A172 (cell line): ENCODE measurements at regions not wholly inside any gene's neighbourhood (a gene's known extent, or its start where the extent isn't known, plus 50 kb on each side); places are given as distances from the start of the nearest gene placed in this dataset.
"Not testable (repeated sequence)": the region's sequence is repeated elsewhere in the genome, so short reads cannot be mapped to it uniquely, and the experiment has no call there.

Experiments used
- DNase-seq: peaks from one replicate; pipeline ENCODE4 v3.0.0-alpha.2; 2015; ENCODE audit warnings: low spot score

DNA sequence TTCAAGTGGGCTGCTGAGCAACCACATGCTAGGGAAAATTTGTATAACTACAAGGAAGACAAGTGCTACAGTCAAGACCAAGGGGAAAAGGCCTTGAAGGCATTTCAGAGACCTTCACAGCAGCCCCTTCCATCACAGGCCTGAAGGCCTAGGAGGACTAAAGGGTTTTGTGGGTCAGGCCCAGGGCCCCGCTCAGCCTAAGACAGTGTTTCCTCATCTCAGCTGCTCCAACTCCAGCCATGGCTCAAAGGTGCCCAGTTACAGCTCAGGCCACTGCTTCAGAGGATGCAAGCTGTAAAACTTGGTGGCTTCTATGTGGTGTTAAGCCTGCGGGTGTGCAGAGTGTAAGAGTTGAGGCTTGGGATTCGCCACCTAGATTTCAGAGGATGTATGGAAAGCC is 260.5 kb downstream of the NXPE2 start:
- no peak for DNase-seq

DNA sequence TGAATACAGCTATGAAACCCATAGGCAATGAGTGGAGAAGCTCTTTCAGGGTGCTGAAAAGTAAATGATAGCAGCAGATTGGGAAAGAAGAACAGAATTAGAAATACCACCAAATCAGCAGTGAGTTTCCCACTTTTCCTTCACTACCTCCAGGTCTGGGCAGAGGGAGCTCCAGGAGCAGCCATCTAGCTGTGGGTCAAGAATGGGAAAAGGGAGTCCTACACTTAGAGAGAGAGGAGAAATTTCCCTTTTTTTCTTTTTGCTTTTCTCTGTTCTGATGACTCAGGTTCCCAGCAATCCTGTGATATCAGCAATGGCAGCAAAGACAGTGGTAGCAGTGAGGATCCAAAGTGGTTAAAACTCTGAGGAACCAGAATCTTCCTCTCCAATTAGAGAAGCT is 263.9 kb downstream of the NXPE2 start:
- DNase-seq = no peak

DNA sequence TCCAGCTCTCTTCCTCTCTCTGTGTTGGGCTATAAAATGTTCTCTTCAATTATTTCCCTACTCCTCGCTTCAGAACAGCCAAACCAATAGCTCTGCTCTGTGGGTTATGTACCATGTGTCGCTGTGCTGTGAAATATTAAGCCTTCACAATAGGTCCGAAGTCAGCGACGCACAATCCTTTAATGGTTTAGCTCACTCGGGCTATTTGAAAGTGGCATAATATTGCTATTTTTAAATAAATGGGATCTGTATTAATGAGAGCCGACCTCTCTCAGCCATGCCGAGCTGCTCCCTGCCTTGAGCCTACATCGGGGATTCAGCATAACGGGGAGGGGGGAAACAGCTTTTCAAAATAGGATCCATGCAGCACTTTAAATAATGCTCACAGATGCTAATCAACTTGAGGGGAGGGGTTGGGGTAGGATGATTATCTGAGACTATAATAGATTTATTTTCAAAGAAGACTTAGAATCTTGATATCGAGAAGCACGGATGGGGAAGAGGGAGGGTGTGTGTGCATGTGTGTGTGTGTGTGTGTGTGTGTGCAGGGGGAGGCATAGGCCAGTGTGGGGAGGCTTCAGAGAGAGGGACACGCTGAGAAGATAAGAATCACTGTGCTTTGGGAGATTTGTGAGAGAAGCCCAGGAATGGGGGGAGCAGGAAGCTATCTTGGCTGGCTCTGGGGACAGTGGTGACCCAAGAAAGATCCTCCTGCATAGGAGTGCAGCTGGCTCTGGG is 271.5 kb downstream of the NXPE2 start:
- no peak for DNase-seq

DNA sequence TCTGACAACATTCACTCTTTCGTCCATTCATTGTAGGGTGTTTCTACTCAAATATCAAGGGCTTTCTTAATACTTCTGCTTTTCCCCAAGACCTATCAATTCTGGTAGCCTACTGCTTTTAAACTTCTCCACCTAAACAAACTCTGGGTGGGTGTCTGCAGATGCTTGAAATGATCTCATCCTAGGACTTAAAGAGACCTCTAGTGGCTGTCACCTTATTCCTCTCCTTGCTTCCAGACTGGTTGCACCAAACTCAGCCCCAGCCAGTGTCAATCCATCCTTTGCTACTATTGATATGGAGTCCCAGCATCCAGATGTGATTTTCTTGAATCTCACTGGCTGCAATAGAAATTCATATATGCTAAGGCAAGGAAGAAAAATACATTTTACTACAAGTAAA is 274.7 kb downstream of the NXPE2 start:
- no peak for DNase-seq

DNA sequence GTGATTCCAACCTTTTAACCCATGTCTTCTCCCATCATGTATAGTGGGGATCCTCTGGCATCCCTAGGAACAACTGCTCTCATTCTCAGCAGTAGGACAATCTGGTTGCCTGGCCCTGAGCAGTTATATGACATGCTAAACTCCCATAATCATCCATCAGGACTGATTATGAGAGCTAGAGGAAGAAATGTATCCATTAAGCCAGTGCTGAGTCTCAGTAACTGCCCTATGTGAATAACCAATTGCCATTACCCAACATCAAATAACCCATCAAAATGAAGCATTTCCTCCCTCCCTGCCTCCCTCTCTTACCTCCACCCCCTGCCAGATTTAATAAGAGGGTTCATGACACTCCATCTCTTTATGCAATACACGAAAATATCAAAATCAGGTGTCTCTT is 277.6 kb downstream of the NXPE2 start:
- DNase-seq = no peak

DNA sequence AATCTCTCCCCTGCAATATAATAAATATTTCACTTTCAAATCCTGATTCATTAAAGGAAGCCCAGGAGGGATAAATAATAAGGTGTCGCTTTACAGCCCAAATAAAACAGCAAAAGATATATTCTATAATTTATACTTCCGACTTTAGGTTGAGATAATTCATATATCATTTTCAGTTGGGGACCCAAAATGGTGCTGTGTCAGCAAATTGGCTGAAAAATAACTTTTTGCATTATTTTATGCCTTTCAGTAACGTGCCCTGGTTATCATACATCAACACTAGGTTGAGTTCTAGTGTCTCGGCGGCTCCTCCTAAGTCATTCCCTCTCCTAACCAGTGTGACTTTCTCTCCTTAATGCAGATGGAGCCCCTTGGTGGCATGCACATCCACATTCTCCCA is 278.2 kb downstream of the NXPE2 start:
- no peak for DNase-seq

DNA sequence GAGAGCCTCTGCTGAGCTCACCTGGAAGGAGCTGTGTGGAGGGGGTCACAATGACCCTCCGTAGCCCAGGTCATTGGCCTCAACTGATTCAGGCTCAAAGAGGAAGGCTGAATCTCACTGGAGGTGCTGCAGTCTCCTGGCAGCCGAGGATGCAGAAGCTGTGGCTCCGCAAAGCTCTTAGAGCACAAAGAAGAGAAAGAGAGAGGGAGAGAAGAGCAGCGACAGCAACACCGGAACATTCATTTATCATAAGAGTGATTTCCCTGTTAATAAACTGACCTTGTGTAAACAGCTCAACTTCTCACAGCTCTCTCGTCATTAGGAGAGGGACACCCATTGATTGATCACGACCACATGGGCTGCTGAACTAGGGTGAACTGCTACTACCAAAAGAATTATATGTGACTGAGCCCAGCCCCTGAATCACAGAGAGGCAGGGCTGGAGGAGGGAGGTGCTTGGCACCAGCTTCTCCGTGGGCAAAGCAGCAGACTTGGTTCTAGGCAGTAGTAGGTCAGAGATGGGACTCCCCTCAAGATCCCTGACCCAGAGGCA is 281.7 kb downstream of the NXPE2 start:
- no peak for DNase-seq

DNA sequence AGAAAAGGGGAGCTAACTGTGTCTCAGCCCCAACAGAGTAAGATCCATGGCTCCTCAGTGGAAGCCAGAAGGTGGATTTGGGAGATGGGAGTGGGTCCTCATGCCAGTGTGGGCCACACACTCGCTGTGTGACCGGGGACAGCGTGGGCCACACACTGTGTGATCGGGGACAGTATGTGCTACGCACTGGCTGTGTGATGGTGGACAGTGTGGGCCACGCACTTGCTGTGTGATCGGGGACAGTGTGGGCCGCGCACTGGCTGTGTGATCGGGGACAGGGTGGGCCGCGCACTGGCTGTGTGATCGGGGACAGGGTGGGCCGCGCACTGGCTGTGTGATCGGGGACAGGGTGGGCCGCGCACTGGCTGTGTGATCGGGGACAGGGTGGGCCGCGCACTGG is 282.5 kb downstream of the NXPE2 start:
- not testable (repeated sequence) for DNase-seq

DNA sequence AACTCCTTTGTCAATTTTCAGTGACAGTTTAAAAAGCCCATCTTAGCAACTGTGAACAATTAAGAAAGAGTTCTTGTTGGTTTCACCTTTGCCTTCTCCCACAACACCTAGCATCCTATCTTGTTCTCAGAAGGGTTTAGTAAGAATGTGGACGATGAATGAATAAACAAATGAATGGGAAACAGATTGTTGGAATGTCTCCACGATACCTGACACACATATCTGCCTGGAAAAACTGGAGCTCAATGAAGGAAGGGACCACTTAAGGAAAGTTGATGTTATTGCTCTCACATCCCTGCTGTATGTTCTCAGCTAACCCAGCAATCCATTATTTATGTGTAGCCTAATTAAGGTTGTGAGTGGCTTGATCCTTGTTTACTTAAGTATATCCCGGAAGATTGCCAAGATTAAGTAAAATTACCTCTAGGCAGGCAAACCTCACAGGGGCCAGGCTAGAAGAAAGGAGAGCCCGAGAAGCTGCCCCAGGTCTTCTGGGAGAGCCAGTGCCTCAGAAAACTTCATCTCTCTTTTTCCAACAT is 286.4 kb downstream of the NXPE2 start:
- no peak for DNase-seq

DNA sequence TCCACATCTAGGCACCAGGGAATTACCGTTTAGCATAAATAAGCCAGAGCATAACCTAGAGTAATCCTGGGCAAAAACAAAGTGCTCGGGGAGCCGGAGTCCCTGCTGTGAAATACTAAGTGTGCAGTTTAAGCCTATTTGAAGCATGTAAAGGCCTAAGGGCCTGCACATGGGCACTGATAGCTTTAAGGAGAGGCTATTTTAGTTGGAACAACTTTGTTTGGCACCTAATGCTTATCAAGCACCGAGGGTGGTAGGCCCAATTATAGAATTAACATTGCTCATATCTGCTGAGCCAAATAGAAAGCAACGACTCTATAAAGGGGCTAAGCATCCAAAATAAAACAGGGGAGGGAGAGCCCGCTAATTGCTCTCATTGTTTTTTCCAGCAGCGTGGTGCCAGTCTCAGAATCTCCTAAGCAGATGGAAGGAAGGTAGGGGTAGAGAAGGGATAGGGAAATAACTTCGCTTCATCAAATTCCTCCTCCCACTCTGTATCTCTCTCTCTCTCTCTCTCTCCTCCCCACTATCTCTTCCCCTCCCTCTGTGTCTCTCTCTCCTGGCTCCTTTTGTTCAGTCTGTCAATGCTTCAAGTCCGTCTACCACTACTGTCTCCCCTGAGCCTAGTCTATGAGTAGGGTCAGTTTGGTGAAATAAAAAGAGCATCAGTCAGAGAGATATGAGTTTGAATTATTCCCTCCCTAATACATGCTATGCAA is 292.8 kb downstream of the NXPE2 start:
- no peak for DNase-seq

DNA sequence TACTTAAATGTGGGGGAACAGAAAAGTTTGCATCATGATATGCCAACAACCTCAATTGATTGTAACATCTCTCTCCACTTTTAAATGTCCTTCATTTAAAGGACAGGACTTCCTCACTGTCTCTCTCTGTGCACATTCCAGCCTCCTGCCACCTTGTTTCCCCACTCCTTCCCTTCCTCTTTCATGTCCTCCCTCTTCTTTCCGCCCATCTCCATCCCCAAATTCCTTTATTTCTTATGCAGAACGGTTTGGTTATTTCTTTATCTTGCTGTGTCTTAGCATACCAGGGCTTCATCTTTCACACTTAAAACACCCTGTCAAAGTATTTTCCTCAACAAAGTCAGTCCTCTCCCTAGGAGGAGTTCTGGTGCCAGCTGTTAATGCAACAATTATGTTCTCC is 293.8 kb downstream of the NXPE2 start:
- no peak for DNase-seq

DNA sequence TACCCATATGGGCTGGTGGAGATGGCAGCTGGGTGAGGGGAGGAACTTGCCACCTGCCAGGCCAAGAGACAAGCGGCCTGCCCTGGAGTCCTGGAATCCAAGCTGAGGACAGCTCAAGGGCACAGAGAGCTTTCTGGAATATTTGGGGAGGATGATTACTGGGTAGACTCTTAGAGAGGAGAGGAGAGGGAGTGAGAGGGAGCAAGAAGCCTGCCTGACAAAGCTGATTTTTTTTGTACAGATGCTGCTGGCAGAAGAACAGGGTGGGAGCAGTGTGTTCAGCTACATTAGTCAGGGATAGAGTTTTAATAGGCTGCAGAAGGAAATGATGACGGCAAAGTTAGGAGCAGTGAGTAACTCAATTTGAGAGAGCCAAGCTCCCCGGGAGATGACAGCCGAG is 299.3 kb downstream of the NXPE2 start:
- DNase-seq = no peak

DNA sequence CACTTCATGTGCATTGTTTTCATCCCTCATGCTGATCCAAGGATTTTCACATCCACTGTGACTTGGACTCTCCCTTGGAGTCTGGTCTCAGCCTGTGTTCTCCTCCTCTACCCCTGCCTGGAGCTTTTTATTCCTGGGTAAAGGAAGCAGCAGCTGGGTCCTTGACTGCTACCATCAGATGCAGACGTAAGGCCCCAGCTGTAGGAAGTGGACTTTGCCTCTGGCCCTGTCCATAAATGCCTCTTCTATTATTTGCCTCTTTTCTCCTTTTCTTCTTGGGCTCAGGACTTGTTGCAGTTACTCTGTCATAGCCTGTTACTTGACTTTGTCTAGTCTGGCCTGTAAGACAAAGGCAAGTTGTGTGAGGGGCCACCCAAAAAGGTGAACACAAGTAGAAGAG is 303.8 kb downstream of the NXPE2 start:
- DNase-seq = no peak

DNA sequence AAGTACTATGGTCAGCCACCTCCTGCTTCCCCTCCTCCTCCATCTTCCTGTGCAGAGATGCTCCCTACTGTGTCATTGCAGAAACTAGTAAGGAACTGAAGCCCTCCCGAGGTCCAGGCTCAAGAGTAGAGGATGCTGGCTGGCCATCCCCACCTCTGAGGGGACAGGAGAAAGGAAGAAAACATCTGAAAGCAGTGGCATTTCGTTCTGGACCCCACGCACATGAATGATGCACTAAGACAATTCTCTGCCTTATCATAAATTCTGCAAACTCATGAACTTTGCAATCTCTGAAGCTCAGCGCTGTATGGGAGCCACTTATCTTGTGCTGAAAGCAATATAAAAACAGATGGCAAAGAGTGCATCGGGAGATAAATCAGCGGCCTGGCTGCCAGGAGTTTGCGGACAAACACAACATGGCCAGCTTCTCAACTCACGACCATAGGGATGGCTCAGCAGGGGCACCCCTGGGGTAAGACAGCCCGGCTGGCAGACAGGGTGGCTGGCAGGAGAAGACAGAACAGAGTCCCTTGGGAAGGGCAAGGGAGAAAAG is 306.4 kb downstream of the NXPE2 start:
- no peak for DNase-seq

DNA sequence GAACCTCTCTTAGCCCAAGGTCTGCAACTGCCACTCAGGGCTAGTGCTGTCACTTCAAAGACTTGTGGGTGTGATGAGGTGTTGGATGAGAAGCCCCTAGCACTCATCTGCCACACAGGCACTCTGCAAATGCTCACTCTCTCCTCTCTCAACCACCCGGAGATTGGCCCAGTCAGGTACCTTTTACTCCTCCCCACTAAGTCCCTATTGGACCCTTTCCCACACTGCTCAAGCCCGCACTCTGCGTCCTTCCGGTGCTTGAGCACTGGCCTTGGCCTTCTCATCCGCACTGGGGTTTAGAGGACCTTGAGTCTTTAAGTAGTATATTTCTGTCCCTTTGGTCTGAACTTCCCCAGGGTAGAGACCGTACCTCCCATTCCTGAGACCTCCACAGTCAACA is 308.0 kb downstream of the NXPE2 start:
- no peak for DNase-seq

DNA sequence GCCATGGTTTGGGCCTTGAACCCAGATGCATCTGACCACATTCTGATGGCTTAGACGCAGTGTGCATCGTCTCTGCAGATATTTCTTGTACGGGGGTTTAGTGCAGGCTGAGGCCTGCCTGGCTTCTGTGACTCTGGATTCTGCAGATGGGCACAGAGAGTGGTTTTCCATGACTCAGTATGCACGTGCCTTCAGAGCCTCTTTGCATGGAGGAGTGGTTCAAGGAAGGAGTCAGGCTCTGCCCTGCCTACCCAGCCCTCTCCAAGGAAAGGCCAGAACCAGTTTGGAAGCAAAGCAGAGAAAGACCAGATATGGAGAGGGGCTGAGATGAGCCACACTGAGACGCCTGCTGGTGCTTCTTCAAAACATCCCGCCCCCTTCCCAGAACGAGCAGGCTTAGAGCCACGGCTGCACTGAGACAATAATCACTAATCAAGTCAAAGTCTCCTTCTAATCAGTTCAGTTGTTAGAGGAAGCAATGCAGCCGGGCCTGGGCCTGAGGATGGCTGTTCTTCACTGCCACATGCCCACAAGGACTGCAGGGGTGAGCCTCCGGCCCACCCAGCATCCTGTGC is 308.9 kb downstream of the NXPE2 start:
- DNase-seq = no peak

DNA sequence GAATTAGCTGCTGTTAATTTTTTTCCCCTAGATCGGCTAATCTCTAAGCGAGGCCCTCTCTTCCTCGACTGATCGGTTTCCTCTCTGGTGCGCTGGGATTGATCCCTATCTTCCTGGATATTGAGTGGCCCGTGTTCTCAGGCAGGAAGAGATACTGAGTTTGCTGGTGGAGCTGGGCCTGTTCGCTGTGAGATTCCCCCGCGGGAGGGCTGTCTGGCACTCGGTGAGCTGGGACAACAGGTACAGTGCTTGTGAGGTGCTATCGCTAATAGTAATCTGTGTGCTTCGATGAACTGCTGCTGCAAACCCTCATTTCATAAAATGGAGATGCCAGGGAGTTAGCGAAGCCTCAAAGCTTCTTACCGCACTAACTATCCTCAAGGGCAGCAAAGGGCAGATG is 310.3 kb downstream of the NXPE2 start:
- no peak for DNase-seq

DNA sequence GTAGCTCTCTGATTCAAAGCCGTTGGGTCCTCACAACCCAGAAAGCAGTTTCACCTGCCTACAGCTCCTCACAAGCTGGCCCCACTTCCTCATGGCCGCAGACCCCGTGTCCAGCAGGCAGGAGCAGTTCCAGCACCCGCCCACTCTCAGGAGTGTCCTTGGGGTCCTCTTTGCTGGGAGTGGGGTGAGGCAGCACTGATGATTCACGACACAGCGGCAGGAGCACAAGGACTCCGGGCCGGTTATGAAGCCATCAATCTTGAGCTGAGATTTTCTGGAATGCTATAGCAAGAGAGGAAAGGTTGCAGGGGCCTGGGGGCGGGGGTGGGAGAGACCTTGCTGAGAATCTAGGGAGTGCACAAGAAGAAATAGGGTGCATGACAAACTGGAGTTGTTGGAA is 311.2 kb downstream of the NXPE2 start:
- no peak for DNase-seq

DNA sequence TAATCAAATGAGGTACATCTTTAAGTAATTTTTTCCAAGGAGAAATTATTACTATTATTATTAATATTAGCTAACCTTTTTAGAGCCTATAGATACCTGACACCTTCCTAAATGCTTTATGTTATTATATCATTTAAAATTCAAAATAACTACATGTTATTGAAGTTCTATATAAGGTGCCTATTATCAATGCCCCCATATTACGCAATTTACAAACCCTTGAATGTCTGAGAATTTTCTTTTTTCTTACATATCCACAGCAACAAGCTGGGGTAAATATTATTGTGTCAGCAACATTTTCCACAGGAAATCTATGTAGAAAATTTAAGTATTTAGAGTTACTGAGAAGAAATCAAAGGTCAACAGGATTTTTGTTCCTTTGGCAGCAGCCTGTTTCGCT is 327.3 kb downstream of the NXPE2 start:
- no peak for DNase-seq

DNA sequence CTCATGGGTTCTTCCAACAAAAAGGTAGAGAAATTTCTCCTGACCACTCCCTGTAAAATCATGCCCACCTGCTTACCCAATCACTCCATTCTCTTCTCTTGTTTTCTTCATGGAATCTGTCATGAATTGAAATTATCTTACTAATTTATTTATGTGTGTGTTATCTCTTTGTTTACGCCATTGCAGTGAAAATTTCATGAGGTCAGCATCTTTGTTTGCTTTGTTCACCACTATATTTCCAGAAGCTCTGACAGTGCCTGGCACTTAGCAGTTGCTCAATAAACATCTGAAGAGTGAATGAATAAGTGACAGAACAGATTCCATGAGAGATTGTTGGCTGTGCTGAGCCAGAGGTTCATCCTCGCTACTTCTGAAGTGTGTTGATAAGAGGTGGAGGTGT is 329.5 kb downstream of the NXPE2 start:
- no peak for DNase-seq

DNA sequence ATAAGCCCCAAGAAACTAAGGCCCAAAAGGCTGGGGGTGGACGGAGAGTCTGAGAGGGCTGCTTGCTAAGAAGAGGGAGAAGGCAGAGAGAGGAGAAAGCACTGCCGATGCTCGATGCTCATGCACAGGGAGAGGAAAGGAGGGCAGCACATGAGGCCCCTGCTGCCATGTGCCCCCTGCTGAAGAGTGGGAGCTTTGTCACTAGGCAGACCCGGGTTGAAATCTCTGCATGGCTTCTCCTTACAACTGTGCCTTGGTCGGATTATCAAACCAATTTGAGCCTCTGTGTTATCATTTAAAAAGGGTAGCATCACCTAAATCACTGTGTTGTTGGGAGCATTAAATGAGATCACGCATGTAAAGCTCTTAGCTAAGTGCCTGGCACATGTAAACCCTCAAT is 330.5 kb downstream of the NXPE2 start:
- DNase-seq = no peak

DNA sequence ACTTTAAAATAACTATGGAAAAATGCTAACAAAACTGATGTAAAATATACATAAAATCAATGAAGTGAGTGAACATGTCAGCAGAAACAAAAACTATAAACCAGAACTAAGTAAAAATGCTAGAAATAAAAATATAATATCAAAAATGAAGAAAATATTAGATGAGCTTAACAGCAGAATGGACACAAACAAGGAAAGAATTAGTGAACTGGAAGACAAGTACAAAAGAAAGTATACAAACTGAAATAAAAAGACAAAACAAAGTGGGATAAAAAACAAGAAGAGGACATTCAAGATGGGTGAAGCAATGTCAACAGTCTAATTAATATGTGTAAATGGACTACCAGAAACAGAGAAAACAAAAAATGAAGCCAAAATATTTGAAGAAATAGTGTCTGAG is 339.2 kb downstream of the NXPE2 start:
- DNase-seq = no peak

DNA sequence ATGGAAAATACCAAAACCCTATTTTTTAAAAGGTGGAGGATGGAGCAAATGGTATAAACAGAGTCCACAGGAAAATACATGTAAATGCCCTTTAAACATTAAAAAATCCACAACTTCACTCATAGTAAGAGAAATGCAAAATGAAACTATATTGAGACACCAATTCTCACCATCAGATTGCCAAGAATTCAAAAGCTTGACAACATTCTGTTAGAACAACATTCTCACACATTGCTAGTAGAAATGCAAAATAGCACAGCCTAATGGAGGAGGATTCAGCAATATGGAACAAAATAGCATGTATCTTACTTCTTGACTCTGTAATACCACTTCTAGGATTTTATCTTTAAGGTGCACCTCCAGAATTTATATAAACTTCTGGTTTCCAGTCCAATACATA is 351.8 kb downstream of the NXPE2 start:
- no peak for DNase-seq
